Gastroesophageal sphincter (tissue), 4 donors: ENCODE measurements at regions not wholly inside any gene's neighbourhood (a gene's known extent, or its start where the extent isn't known, plus 50 kb on each side); places are given as distances from the start of the nearest gene placed in this dataset.

ENCODE experiments used
- ATAC-seq: fragments of 150-250 bp; one replicate; pipeline ENCODE4 v1.9.1; 2016; ENCODE audit warnings: mild to moderate bottlenecking, moderate library complexity
- H3K27ac ChIP-seq, 4 donors: fragments of 200-600 bp; sonication (generic) in 3 of 4; 1 replicate in 3 of 4; 2 replicates in 1 of 4; pipeline ENCODE4 v1.5.1; 2016 to 2019
- H3K27me3 ChIP-seq: fragments of 200-600 bp; sonication (generic); one replicate; pipeline ENCODE4 v1.5.1; 2019
- H3K36me3 ChIP-seq, 2 donors: fragments of 200-600 bp; sonication (generic); one replicate each; pipeline ENCODE4 v1.5.1; 2019; ENCODE audit warnings: control low read depth in 1 of 2
- H3K4me1 ChIP-seq, 3 donors: fragments of 200-600 bp; sonication (generic); 1 replicate in 2 of 3; 2 replicates in 1 of 3; pipeline ENCODE4 v1.5.1; 2016 to 2019; ENCODE audit warnings: control low read depth in 2 of 3
- H3K4me3 ChIP-seq, 2 donors: fragments of 200-600 bp; sonication (generic); one replicate each; pipeline ENCODE4 v1.5.1; 2019; ENCODE audit warnings: mild to moderate bottlenecking in 1 of 2, moderate library complexity in 1 of 2
- H3K9me3 ChIP-seq, 3 donors: fragments of 200-600 bp; sonication (generic); one replicate each; pipeline ENCODE4 v1.5.1; 2017 to 2019; ENCODE audit warnings: control low read depth in 2 of 3
- EP300 ChIP-seq: sonication (generic); formaldehyde crosslinking; IDR thresholded peaks from one replicate; pipeline ENCODE4 v1.6.1; 2017; ENCODE audit warnings: antibody characterized with exemption, mild to moderate bottlenecking
- POLR2A ChIP-seq, 2 donors: fragments of 450-650 bp; IDR thresholded peaks; one replicate each; pipeline ENCODE4 v1.6.1; 2017; ENCODE audit warnings: antibody characterized with exemption in 2 of 2, mild to moderate bottlenecking in 2 of 2, moderate library complexity in 1 of 2
- POLR2AphosphoS5 ChIP-seq: sonication (generic); formaldehyde crosslinking; IDR thresholded peaks from one replicate; pipeline ENCODE4 v1.6.1; 2017; ENCODE audit warnings: antibody characterized with exemption
- WGBS, 2 donors: methylation state at CpG; one replicate each; pipeline ENCODE4 v1.1.5; 2018; ENCODE audit warnings: low coverage in 1 of 2; 5-methylcytosine and 5-hydroxymethylcytosine counted together
- TF ChIP-seq, protein P1 (sequence below), 4 experiments: fragments of 200-600 bp in 2 of 4; fragments of 450-650 bp in 2 of 4; sonication (generic) in 1 of 4; IDR thresholded peaks; one replicate each; pipeline ENCODE4 v1.5.1; 2017 to 2019; ENCODE audit warnings: antibody characterized with exemption in 4 of 4, mild to moderate bottlenecking in 2 of 4, moderate library complexity in 2 of 4

DNA sequence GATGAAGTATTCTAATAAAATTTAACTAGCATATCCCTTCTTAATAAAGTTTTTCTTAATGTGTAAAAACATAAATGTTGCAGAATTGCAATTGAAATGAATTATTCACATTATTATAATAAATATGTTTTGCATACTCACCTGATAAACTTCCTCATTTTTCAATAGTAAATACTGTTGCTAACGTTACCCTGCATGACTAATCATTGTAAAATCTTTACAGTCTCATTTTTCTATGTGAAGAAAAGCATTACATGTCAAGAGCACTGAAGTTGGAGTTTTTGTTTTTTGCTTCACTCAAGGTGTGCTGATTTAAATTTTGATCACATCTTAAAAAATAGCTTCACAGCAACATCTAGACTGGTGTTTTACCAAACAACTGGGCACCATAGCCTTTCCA, 157.2 kb upstream of the CDH18 start:
- H3K4me1 ChIP-seq: no peaks in the 10 kb centered on the region
- H3K9me3 ChIP-seq: no peaks in the 10 kb centered on the region
- no peaks in the 10 kb centered on the region for H3K27me3 ChIP-seq

DNA sequence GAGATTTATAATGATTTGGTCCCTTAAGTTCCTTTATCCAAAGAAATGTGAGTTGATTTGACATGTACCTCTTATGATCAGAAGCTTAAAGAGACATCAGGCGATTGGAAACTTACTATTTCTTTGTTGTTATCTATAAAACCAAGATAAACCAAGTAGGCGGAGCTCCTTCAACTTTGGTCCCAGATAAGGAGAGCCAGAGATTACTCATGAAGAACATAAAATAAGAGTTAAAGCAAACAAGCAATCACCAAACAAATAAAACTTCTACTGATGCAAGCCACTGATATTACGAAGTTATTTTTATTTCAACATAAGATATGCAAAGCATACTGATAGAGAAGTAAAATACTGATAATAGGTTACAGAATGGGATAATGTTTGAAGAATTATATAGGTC, 141.5 kb upstream of the CDH18 start:
- Histone ChIP-seq H3K27me3 (no peaks in the 10 kb centered on the region), H3K4me3 (no peak overlapping the region), H3K27ac (no peak overlapping the region), H3K4me1 (no peaks in the 10 kb centered on the region), H3K36me3 (no peaks in the 10 kb centered on the region), H3K9me3 (no peaks in the 10 kb centered on the region)
- 90 to 95% methylated on average over 3 of the region's 3 CpGs for WGBS, 2 donors
- ATAC-seq: no peak
- TF ChIP-seq EP300 (no peak), POLR2A (IDR thresholded peaks at IDR 0.05) (no peak), POLR2AphosphoS5 (no peak)
- TF ChIP-seq, protein P1, sequence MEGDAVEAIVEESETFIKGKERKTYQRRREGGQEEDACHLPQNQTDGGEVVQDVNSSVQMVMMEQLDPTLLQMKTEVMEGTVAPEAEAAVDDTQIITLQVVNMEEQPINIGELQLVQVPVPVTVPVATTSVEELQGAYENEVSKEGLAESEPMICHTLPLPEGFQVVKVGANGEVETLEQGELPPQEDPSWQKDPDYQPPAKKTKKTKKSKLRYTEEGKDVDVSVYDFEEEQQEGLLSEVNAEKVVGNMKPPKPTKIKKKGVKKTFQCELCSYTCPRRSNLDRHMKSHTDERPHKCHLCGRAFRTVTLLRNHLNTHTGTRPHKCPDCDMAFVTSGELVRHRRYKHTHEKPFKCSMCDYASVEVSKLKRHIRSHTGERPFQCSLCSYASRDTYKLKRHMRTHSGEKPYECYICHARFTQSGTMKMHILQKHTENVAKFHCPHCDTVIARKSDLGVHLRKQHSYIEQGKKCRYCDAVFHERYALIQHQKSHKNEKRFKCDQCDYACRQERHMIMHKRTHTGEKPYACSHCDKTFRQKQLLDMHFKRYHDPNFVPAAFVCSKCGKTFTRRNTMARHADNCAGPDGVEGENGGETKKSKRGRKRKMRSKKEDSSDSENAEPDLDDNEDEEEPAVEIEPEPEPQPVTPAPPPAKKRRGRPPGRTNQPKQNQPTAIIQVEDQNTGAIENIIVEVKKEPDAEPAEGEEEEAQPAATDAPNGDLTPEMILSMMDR (IDR thresholded peaks at IDR 0.05): no peak

More for the DNA sequence above, 157.2 kb upstream of the CDH18 start:
- WGBS, 2 donors: 19 to 42% methylated on average over 1 of the region's 1 CpG
- Histone ChIP-seq H3K4me3 (no peak overlapping the region), H3K36me3 (no peaks in the 10 kb centered on the region), H3K27ac (no peak overlapping the region)
- ATAC-seq: no peak
- TF ChIP-seq, protein P1 (IDR thresholded peaks at IDR 0.05): no peak
- no peak for TF ChIP-seq EP300
- no peak for TF ChIP-seq POLR2AphosphoS5
- TF ChIP-seq POLR2A (IDR thresholded peaks at IDR 0.05): no peak

DNA sequence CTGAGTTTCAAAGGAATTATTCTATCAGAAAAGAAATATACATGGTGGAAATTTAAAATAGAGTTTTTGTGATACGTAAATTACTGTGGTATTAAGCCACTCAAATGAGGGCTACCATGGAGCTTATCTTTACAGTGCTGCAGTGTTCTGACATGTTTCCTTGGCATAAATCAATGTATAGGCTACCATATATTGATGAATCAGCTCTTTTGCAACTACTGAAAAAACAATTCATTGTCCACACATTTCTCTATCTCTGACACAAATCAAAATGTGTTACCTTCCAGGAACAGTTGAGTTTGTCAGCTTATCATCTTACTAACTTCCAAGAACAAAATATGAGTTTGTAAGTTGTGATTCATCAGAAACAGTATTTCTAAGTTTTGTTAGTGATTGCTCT, 140.3 kb upstream of the CDH18 start:
- H3K4me3 ChIP-seq: no peak overlapping the region
- H3K9me3 ChIP-seq: no peaks in the 10 kb centered on the region
- H3K4me1 ChIP-seq: no peaks in the 10 kb centered on the region
- H3K27me3 ChIP-seq: no peaks in the 10 kb centered on the region
- H3K36me3 ChIP-seq: no peaks in the 10 kb centered on the region
- no peak for TF ChIP-seq POLR2AphosphoS5
- no peak for TF ChIP-seq POLR2A (IDR thresholded peaks at IDR 0.05)
- no peak for TF ChIP-seq EP300
- H3K27ac ChIP-seq: no peak overlapping the region
- ATAC-seq: no peak
- WGBS, 2 donors: 89 to 100% methylated on average over 1 of the region's 1 CpG

DNA sequence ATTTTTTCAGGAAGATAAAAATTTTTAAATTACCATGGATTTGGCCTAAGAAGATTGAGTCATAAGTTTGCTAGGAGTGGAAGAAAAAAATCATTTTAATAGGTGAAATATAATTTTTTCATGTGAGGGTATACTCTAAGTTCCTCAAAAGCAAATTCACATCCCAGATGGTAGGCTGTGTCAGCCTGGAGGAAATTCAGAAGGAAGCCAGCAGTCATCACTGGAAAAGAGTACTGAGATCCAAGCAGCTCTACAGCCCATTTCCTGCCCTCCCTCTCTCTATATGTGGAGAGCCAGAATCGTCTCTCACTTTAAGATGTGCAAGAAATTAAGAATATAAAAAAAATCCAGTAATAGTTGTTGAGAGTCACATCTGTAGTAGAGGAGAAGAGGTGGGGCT, 126.5 kb upstream of the CDH18 start:
- Histone ChIP-seq H3K27ac (no peak overlapping the region), H3K9me3 (no peaks in the 10 kb centered on the region), H3K36me3 (no peaks in the 10 kb centered on the region), H3K4me3 (no peak overlapping the region), H3K4me1 (no peaks in the 10 kb centered on the region), H3K27me3 (no peaks in the 10 kb centered on the region)
- TF ChIP-seq POLR2AphosphoS5: no peak
- TF ChIP-seq POLR2A (IDR thresholded peaks at IDR 0.05): no peak
- ATAC-seq: no peak
- 23 to 50% methylated on average over 1 of the region's 1 CpG for WGBS, 2 donors

DNA sequence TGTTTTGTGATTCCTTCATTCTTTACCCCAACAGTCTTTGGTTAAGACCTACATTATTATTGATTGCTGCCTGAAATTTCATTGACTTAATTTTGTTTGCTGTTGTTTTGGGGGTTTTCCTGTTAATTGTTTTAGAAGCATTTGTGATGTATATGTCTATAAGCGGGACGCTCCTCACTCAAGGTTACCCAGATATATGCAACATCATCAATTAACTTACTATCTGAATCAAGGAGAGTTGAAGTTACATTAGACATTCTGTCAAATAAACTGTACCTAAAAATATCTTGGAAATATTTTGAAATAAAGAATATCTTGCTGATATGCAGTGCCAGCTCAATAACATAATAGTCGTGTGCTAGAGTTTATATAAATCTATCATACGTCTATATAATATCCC, 125.9 kb upstream of the CDH18 start:
- ATAC-seq: no peak
- Histone ChIP-seq H3K9me3 (no peaks in the 10 kb centered on the region), H3K4me1 (no peaks in the 10 kb centered on the region), H3K36me3 (no peaks in the 10 kb centered on the region), H3K4me3 (no peak overlapping the region), H3K27me3 (no peaks in the 10 kb centered on the region), H3K27ac (no peak overlapping the region)
- TF ChIP-seq POLR2A (IDR thresholded peaks at IDR 0.05) (no peak), POLR2AphosphoS5 (no peak)
- WGBS, 2 donors: 68 to 72% methylated on average over 4 of the region's 4 CpGs

DNA sequence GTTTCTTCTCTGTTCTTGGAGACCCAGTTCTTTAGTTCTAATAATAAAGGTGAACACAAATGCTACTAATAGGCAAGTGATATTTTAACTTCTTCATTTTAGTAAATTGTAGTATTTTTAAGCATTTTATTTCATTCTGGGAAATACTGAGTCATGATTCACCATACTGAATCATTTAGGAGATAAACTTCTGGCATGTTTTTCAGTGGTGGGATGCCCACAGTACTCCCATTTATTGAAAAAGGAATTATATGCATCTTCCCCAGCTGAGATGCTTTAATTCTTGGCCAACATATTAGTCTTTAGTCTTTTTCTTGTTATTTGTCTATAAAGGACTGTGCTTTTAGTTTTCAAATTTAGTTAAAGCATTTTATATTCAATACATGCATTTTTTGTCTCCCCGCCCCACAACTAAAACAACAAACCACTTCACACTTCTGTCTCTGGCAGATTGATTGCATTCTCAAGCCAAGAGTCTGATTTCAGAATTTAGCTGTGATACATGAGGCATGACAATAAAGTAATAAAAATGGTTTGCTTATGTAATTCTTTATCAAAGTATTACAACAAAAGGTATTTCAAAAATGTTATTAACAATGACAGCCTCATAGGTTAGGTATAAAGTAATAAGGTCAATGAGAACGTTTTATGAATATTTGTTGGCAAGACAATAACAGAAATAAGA, 125.2 kb upstream of the CDH18 start:
- no peak overlapping the region for H3K4me3 ChIP-seq
- H3K36me3 ChIP-seq: no peaks in the 10 kb centered on the region
- ATAC-seq: no peak
- no peak overlapping the region for H3K27ac ChIP-seq
- peaks cover 3% of the 10 kb centered on the region for H3K27me3 ChIP-seq
- WGBS, 2 donors: 45 to 65% methylated on average over 2 of the region's 2 CpGs
- TF ChIP-seq EP300 (no peak), POLR2A (IDR thresholded peaks at IDR 0.05) (no peak), POLR2AphosphoS5 (no peak)
- TF ChIP-seq, protein P1 (IDR thresholded peaks at IDR 0.05): no peak
- H3K4me1 ChIP-seq: no peaks in the 10 kb centered on the region
- H3K9me3 ChIP-seq: no peaks in the 10 kb centered on the region
